GM21360 (cell line): ENCODE measurements at regions not wholly inside any gene's neighbourhood (a gene's known extent, or its start where the extent isn't known, plus 50 kb on each side); places are given as distances from the start of the nearest gene placed in this dataset.

Source experiments
- ATAC-seq: cut with Tn5 transposase; IDR thresholded peaks from one replicate; pipeline ENCODE4 v1.9.1; 2021; ENCODE audit warnings: mild to moderate bottlenecking, moderate library complexity; ENCODE audit not compliant: unreplicated experiment

GRCh38 chr13:39965309-39965708 lies 309.8 kb downstream of the COG6 start:
- ATAC-seq = no peak

- no peak for ATAC-seq
Measured at GRCh38 chr13:39967199-39967959, 311.9 kb downstream of the COG6 start.

- no peak for ATAC-seq
Measured at GRCh38 chr13:39968646-39969475, 313.4 kb downstream of the COG6 start.

DNA sequence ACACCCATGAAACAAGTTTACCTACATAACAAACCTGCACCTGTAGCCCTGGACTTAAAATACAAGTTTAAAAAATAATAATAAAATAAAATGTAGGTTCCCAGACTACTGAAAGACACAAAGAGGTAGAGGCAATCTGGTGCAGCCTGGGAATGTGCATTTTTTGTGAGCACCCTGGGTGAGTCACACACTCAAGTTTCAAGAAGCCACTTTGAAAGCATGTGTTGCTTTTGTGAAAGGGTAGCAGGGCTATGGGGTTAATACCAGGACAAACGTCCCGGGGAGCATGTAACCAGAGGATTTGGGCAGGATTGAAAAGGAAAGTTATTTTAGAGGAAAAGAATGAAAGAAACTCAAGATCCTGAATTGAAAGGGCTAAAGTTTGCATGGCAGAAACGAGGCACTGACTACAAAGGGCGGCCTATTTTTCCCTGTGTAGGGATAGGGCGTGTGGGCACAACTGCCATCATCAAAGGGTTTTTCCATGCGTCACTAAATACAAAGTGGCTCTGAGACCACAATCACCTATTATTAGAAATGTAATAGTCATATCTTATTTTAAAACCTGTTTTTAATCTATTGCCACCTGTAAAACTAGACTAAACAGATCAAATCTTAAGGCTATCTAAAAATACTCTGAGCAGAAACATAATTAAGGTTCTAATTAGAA lies 314.9 kb downstream of the COG6 start:
- no peak for ATAC-seq

GRCh38 chr13:39971526-39971925 lies 316.1 kb downstream of the COG6 start:
- ATAC-seq = no peak

GRCh38 chr13:39976481-39976880 lies 321.0 kb downstream of the COG6 start:
- ATAC-seq = no peak

- no peak for ATAC-seq
Measured at GRCh38 chr13:39981056-39981455, 325.6 kb downstream of the COG6 start.

GRCh38 chr13:39982745-39983144 lies 327.3 kb downstream of the COG6 start:
- ATAC-seq = no peak

DNA sequence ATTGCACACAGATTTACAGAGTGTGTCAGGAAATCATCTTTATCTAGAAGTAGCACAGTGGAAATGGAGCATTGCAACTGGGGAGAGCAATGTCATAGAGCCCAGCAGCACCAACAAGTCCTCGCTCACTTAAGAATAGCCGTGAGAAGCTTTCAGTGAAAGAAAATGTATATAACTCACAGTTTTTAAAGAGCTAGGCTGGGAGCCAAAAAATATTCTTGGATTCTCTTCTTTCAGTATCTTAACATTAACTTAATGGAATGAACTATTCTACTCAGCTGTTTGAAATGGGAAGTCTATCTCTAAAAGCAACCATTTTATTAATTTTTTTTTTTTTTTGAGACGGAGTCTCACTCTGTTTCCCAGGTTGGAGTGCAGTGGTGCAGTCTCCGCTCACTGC lies 329.6 kb downstream of the COG6 start:
- ATAC-seq = no peak

DNA sequence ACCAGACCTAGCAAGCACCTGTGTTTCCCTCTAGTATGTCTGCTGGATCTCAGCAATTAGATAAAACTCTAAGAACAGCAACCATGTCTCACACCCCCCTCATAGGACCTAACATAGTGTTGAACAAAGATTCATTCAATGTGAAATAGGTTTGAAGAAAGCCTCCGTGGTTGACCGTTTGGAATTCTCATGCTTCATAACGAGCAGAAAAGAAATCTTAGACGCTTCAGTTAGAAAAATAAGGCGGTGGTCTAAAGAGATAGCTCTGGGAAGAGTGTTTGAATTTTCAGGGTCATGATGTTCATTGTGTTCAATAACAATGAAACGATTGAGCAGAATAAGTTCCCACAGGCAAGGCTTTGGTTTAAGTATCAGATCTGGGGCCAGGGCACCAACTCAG lies 332.9 kb downstream of the COG6 start:
- no peak for ATAC-seq

DNA sequence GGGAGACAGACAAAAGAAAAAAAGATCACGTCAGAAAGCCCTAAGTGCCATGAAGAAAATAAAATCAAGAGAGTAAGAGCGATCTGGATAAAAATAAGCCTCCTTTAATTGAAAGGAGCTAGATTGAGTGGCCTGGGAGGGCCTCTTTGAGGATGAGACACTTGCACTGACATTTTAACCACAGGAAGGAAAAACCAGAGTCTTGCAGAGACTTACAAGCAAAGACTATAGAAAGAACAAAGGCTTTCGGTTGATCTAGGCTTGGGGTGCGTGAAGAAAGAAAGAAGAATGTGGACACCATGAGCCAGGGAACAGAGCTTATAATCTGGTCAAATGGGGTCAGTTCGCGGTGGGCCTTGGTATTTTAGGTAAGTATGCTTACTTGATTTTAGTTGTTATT lies 342.7 kb downstream of the COG6 start:
- no peak for ATAC-seq

- ATAC-seq = no peak
Measured at GRCh38 chr13:40002016-40002415, 346.6 kb downstream of the COG6 start.

- no peak for ATAC-seq
Measured at GRCh38 chr13:40013554-40013953, 358.1 kb downstream of the COG6 start.

GRCh38 chr13:40016953-40017660 lies 361.6 kb downstream of the COG6 start:
- ATAC-seq = no peak

- no peak for ATAC-seq
Measured at GRCh38 chr13:40017662-40018262, 362.3 kb downstream of the COG6 start.

DNA sequence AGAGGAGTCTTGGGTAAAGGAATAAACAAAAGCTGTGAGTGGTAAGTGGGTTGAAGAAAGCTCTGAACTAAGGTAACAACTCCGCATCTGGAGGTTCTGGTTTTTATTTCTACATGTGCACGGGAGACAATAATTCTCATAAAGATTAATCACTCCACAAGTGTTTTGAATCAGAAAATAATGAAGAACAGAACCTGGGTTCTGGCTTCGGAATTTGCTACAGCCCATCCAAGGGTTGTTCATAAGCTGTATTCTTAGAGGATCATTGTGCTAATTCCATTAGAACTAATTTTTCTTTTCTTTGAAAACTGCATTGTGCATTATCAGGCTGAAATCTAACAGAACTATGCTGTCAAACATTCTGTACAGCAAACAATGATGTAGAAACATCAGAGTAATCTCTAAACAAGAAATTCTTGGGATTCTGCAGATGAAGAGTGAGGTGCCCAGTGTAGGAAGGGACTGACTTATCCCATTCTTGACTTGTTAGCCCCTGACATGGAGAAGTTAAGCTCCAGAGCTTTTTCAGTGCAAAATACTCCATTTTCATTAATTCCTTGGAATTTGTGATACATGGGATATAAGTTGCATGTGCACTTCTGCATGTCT lies 368.2 kb downstream of the COG6 start:
- no peak for ATAC-seq

GRCh38 chr13:40024204-40024966 lies 368.9 kb downstream of the COG6 start:
- ATAC-seq = no peak

GRCh38 chr13:40024967-40025714 lies 369.7 kb downstream of the COG6 start:
- no peak for ATAC-seq

DNA sequence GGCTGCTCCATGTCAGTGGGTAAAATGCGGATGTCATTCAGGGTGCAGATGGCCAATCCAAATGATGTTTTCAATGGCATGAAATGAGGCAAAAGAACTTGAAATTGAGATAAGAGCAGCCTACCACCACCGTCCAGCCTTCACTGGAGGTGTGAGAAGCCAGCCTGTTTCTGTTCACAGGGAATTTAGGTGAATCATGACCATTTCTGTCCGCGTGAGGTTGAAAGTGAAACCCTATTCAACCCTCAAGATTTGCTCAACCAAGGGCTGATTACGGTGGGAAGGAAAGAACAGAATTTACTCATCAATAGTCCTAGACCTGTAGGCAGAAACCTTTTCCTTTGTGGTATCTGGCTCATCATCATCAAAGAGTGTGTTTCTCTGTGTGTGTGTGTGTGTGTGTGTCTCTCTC lies 370.7 kb downstream of the COG6 start:
- ATAC-seq = peak; percentile 88
